IPS DF 6.9 (cell line): ENCODE measurements at regions not wholly inside any gene's neighbourhood (a gene's known extent, or its start where the extent isn't known, plus 50 kb on each side); places are given as distances from the start of the nearest gene placed in this dataset.

Experiments used
- DNase-seq: peaks from one replicate; pipeline ENCODE4 v3.0.0-alpha.2; 2013; ENCODE audit warnings: low read depth, low spot score
- H3K27ac ChIP-seq: one replicate; pipeline ENCODE4 v1.5.1; 2013; ENCODE audit warnings: low read length, control low read depth
- H3K27me3 ChIP-seq: 2 replicates; pipeline ENCODE4 v1.6.1; 2013; ENCODE audit warnings: mild to moderate bottlenecking, low read length; ENCODE audit not compliant: control insufficient read depth, insufficient read depth
- H3K36me3 ChIP-seq: 2 replicates; pipeline ENCODE4 v1.6.1; 2013; ENCODE audit warnings: low read length; ENCODE audit not compliant: control insufficient read depth, insufficient read depth
- H3K4me1 ChIP-seq: 2 replicates; pipeline ENCODE4 v1.6.1; 2013; ENCODE audit warnings: low read length; ENCODE audit not compliant: control insufficient read depth, insufficient read depth
- H3K4me3 ChIP-seq: 2 replicates; pipeline ENCODE4 v1.5.1; 2013; ENCODE audit warnings: mild to moderate bottlenecking, low read length
- H3K9me3 ChIP-seq: 2 replicates; pipeline ENCODE4 v1.6.1; 2013; ENCODE audit warnings: low read length, inconsistent platforms; ENCODE audit not compliant: control insufficient read depth, insufficient read depth
- WGBS: extraction: QIAGEN DNeasy Blood & Tissue Kit; methylation state at CpG from one replicate; pipeline ENCODE4 v1.1.7; 2013; ENCODE audit warnings: mixed read lengths, missing lambda C conversion rate; ENCODE audit not compliant: insufficient read length, insufficient coverage; 5-methylcytosine and 5-hydroxymethylcytosine counted together

DNA sequence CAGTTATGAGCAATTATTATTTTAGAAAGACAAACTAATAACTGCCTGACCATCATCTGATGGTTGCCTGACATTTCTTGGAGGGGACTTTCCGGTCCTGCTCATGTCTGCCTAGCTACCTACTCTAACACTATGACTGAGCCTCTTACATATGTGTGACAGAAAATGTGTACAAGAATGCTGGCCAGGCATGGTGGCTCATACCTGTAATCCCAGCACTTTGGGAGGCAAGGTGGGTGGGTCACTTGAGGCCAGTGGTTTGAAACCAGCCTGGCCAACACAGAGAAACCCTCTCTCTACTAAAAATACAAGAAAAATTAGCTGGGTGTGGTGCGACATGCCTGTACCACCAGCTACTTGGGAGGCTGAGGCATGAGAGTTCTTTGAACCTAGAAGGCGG is 666.3 kb downstream of the KCNJ3 start:
- WGBS, result no CpG with 5 or more reads among the region's 3 CpGs
- no peak overlapping the region for H3K27ac ChIP-seq
- H3K9me3 ChIP-seq, result no peaks in the 10 kb centered on the region

GRCh38 chr2:155363349-155363888 is 664.9 kb downstream of the KCNJ3 start:
- no CpG with 5 or more reads among the region's 8 CpGs for WGBS
- H3K4me1 ChIP-seq, result no peaks in the 10 kb centered on the region

More for the DNA sequence above, 666.3 kb downstream of the KCNJ3 start:
- no peaks in the 10 kb centered on the region for H3K36me3 ChIP-seq
- DNase-seq, result no peak
- no peak overlapping the region for H3K4me3 ChIP-seq
- no peaks in the 10 kb centered on the region for H3K27me3 ChIP-seq
- H3K4me1 ChIP-seq, result no peaks in the 10 kb centered on the region

GRCh38 chr2:155357172-155357571 is 658.7 kb downstream of the KCNJ3 start:
- H3K27ac ChIP-seq, result no peak overlapping the region
- no peak for DNase-seq

More at GRCh38 chr2:155363349-155363888, 664.9 kb downstream of the KCNJ3 start:
- Histone ChIP-seq H3K27me3 (no peaks in the 10 kb centered on the region), H3K4me3 (no peak overlapping the region), H3K36me3 (no peaks in the 10 kb centered on the region), H3K9me3 (no peaks in the 10 kb centered on the region), H3K27ac (no peak overlapping the region)
- no peak for DNase-seq

GRCh38 chr2:155356250-155356649 is 657.8 kb downstream of the KCNJ3 start:
- no CpG with 5 or more reads among the region's 1 CpG for WGBS
- no peak overlapping the region for H3K27ac ChIP-seq
- no peaks in the 10 kb centered on the region for H3K4me1 ChIP-seq
- DNase-seq, result no peak
- H3K9me3 ChIP-seq, result no peaks in the 10 kb centered on the region
- H3K36me3 ChIP-seq, result no peaks in the 10 kb centered on the region
- no peaks in the 10 kb centered on the region for H3K27me3 ChIP-seq
- no peak overlapping the region for H3K4me3 ChIP-seq

More at GRCh38 chr2:155357172-155357571, 658.7 kb downstream of the KCNJ3 start:
- WGBS, result no CpG with 5 or more reads among the region's 1 CpG
- no peaks in the 10 kb centered on the region for H3K9me3 ChIP-seq
- H3K36me3 ChIP-seq, result no peaks in the 10 kb centered on the region
- H3K27me3 ChIP-seq, result no peaks in the 10 kb centered on the region
- no peaks in the 10 kb centered on the region for H3K4me1 ChIP-seq
- H3K4me3 ChIP-seq, result no peak overlapping the region

DNA sequence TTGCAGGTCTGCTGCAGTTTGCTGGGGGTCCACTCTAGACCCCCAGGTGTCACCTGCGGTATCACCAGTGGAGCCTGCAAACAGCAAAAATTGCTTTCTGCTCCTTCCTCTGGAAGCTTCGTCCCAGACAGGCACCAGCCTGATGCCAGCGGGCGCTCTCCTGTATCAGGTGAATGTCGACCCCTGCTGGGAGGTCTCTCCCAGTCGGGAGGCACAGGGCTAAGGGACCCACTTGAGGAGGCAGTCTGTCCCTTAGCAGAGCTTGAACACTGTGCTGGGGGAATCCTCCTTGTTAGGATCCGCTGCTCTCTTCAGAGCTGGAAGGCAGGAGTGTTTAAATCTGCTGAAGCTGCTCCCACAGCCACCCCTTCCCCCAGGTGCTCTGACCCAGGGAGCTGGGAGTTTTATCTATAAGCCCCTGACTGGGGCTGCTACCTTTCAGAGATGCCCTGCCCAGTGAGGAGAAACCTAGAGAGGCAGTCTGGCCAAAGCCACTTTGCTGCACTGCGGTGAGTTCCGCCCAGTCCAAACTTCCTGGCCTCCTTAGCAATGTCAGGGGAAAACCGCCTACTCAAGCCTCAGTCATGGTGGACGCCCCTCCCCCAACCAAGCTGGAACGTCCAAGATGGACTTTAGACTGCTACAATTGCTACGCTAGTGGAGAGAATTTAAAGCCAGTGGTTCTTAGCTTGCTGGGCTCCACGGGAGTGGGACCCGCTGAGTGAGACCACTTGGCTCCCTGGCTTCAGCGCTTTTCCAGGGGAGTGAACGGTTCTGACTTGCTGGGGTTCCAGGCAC is 652.5 kb downstream of the KCNJ3 start:
- Histone ChIP-seq H3K27ac (no peak overlapping the region), H3K4me3 (no peak overlapping the region), H3K9me3 (no peaks in the 10 kb centered on the region), H3K4me1 (peaks cover 1% of the 10 kb centered on the region; the same call in 1 of the 2 replicates), H3K27me3 (no peaks in the 10 kb centered on the region), H3K36me3 (no peaks in the 10 kb centered on the region)
- DNase-seq, result no peak
- WGBS, result no CpG with 5 or more reads among the region's 17 CpGs

DNA sequence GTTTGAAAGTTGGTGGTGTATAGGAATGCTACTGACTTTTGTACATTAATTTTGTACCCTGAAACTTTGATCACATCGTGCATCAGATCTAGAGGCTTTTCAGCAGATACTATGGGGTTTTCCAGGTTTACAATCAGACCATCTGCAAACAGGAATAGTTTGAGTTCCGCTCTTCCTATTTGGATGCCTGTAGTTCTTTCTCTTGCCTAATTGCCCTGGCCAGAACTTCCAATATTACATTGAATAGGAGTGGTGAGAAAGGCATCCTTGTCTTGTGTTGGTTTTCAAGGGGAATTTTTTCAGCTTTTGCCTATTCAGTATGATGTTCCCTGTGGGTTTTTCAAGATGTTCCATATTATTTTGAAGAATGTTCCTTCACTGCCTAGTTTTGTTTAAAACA is 633.5 kb downstream of the KCNJ3 start:
- Histone ChIP-seq H3K4me1 (no peaks in the 10 kb centered on the region), H3K27me3 (no peaks in the 10 kb centered on the region), H3K36me3 (no peaks in the 10 kb centered on the region), H3K27ac (no peak overlapping the region), H3K4me3 (no peak overlapping the region), H3K9me3 (no peaks in the 10 kb centered on the region)
- DNase-seq, result no peak
- WGBS, result no CpG with 5 or more reads among the region's 2 CpGs

DNA sequence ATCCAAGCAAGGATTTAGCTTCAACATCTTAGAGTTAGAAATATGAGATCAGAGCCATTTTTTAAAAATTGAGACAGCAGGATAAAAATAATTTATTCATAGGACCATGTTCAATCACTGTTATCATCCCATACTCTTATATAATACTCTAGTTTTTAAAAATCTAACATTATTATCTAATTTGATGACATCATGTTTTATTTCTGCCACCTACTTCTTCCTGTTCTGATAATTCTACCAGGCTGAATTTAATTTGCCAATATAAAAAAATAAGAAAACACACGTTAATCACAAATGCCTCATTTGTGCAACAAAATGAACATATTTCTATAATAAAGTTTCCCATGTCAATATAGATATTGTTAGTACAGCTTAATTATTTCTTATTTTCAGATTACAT is 621.7 kb downstream of the KCNJ3 start:
- Histone ChIP-seq H3K9me3 (no peaks in the 10 kb centered on the region), H3K4me1 (no peaks in the 10 kb centered on the region), H3K4me3 (no peak overlapping the region), H3K27me3 (no peaks in the 10 kb centered on the region), H3K36me3 (no peaks in the 10 kb centered on the region), H3K27ac (no peak overlapping the region)
- DNase-seq, result no peak
- WGBS, result no CpG with 5 or more reads among the region's 1 CpG

- Histone ChIP-seq H3K9me3 (no peaks in the 10 kb centered on the region), H3K4me3 (no peak overlapping the region)
- no CpG with 5 or more reads among the region's 2 CpGs for WGBS
These were observed 620.2 kb downstream of the KCNJ3 start for GRCh38 chr2:155318710-155319109.

GRCh38 chr2:155315768-155316167 is 617.3 kb downstream of the KCNJ3 start:
- Histone ChIP-seq H3K9me3 (no peaks in the 10 kb centered on the region), H3K4me1 (no peaks in the 10 kb centered on the region), H3K4me3 (no peak overlapping the region), H3K27ac (no peak overlapping the region), H3K27me3 (no peaks in the 10 kb centered on the region), H3K36me3 (no peaks in the 10 kb centered on the region)
- DNase-seq, result no peak
- no CpG with 5 or more reads among the region's 2 CpGs for WGBS

More at GRCh38 chr2:155318710-155319109, 620.2 kb downstream of the KCNJ3 start:
- H3K4me1 ChIP-seq, result no peaks in the 10 kb centered on the region
- no peaks in the 10 kb centered on the region for H3K27me3 ChIP-seq
- no peak overlapping the region for H3K27ac ChIP-seq
- DNase-seq, result no peak
- H3K36me3 ChIP-seq, result no peaks in the 10 kb centered on the region

DNA sequence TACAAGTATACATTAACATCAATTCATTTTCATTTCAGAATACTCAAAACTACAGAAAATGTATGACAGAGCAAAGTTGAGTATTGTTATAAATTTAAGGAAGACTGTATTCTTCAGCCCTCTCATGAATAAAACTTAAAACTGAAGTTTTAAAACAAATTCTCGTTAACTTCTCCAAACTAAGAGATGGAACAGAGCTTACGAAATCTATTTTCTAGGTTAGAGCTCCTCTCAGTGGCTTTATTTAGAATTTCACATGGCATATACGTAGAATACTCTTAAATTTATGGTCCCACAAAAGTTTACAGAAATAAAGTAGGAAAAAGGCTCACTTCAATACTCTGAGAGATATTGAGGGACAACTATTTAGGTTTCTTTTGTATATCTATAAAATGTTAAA is 612.1 kb downstream of the KCNJ3 start:
- WGBS, result no CpG with 5 or more reads among the region's 3 CpGs
- Histone ChIP-seq H3K4me3 (no peak overlapping the region), H3K27ac (no peak overlapping the region), H3K9me3 (no peaks in the 10 kb centered on the region), H3K27me3 (no peaks in the 10 kb centered on the region), H3K4me1 (no peaks in the 10 kb centered on the region), H3K36me3 (no peaks in the 10 kb centered on the region)
- DNase-seq, result peak; percentile 1

- no peak for DNase-seq
- H3K4me1 ChIP-seq, result no peaks in the 10 kb centered on the region
- H3K27ac ChIP-seq, result no peak overlapping the region
- no peak overlapping the region for H3K4me3 ChIP-seq
- WGBS, result no CpG with 5 or more reads among the region's 1 CpG
- H3K9me3 ChIP-seq, result no peaks in the 10 kb centered on the region
- H3K27me3 ChIP-seq, result no peaks in the 10 kb centered on the region
- H3K36me3 ChIP-seq, result no peaks in the 10 kb centered on the region
These were observed 611.0 kb downstream of the KCNJ3 start for GRCh38 chr2:155309483-155309882.
